HG02870 (cell line): ENCODE measurements at regions not wholly inside any gene's neighbourhood (a gene's known extent, or its start where the extent isn't known, plus 50 kb on each side); places are given as distances from the start of the nearest gene placed in this dataset.

Experiments
- ATAC-seq: cut with Tn5 transposase; IDR thresholded peaks from one replicate; pipeline ENCODE4 v1.9.1; 2021; ENCODE audit warnings: mild to moderate bottlenecking, moderate library complexity; ENCODE audit not compliant: unreplicated experiment

DNA sequence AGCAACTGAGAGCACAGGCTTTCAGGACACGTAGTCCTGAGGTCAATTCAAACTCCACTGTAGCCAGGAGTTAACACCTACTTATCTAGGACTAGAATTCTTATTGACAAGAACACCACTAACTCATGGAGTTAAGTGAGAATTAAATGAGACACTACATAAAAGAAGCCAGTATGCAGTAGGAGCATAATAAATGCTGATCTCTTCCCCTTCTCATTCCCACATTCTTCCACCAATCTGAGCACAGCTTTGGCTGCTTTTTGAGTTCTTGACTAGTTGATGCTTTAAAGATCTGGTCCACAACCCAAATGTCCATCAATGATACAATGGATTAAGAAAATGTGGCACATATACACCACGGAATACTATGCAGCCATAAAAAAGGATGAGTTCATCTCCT lies 55.2 kb downstream of the TTC32 start:
- ATAC-seq: no peak

DNA sequence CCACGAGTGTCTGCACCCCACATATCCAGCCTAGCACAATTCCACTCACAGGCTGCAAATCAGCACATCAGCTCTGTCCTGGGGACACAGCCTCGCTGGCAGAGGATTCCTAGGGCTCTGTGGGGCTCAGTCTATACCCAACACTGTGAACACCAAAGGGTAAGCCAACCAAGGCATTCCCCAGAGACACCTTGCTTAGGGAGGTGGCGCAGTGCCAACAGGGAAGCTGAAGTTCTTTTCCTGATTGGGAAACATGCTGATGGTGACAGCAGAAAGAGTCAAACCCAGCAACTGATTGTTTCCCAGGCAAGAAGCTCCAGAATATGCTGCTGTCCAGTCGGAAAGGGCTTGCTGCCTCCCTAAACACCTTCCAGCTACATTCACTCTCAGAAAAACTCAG lies 55.8 kb downstream of the TTC32 start:
- ATAC-seq: no peak

DNA sequence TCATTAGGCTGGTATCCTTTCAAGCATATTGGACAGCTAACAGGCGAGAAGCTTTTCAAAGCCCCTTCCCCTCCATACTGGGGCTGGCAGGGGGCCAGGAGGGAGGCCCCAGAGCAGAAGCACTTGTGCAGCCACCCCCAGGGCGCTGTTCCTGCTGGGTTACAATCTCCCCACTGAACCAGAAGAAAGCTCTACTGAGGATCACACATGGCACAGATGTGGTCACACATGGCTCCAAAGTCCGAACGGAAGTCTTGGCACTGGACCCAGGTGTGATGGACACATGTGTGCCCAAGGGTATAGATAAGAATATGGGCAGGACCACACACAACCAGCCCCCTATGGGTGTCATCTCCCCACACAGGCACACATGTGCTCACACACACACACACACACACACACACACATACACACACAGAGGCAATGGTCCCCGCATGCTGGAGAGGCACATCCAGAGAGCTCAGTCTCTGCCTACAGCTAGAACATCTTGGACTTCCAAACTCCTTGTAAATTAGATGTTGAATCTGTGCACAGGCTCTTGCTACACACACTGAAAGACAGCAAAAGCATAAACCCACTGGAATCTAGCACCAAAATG lies 56.4 kb downstream of the TTC32 start:
- ATAC-seq: no peak

DNA sequence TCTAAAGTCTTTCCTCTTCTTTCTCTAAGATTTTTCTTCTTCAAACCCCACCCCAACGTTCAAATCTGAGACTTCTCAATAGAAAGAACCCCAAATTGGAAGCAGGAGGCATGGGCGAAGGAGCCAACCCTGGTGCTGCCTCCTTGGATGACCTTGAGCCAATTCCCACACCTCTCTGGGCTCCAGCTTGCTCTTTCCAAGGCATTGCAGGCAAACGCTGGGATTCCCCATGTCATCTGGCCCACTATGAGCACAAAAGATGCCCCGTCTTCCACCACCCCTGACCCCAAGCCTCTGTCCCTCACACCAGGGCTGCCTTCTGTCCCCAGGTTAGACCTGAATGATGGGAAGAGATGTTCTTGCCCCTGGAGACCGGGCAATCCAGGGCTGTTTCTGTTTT lies 57.0 kb downstream of the TTC32 start:
- ATAC-seq: no peak

DNA sequence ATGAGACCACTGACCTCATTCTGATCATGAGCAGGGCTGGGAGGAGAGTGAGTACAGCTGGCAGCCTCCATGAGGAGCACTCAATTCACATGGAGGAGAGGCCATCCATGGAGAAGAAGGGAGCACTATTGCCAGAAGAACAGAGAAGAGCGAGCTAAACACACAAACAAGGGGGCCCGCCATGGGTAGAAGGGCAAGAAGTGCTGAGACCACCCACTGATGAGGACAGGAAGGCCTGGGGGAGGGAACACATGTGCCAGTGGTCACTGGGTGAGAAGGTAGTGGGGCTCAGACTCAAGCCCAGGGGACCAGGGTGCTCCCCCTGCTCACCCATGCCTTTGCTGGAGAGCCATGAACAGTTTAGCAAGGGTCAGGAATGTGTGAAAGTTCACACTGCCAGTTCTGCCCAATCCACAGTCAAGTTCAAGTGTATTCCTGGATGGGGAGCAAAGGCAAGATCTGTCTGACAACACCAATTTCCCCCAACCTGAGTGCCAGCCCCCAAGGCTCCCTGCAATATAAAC lies 57.7 kb downstream of the TTC32 start:
- no peak for ATAC-seq

DNA sequence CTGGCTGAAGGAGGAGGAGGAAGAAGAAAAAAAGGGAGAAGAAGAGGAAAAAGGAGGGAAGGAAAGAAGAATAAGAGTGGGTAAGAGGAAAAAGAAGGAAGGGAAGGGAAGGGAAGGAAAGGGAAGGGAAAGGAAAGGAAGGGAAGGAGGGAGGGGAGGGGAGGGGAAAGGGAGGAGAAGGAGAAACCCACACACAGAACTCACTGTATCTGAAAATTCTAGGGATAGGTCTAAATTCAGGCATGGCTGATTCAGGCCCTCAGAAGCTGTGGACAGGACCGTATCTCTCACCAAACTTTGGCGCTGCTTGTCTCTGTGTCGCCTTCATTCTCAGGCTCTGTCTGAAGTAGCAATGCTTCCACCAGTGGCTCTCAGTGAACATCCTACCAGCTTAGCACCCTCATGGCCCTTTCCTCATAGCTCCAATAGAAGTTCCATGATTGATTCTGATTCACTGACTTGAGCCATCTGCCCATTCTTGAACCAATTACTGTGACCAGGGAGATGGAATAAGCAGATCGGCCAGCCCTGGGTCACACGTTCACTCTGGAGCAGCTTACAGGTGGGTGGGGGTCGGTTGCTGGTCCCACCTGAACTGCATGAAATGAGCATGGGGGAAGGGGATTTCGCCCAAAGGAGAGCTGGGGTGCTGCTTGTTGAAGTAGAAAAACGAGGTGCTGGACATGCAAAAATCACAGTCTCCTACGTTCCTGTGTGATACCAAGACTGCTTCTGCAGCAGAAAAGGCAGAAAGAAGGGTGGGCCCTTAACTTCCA lies 59.7 kb downstream of the TTC32 start:
- no peak for ATAC-seq

DNA sequence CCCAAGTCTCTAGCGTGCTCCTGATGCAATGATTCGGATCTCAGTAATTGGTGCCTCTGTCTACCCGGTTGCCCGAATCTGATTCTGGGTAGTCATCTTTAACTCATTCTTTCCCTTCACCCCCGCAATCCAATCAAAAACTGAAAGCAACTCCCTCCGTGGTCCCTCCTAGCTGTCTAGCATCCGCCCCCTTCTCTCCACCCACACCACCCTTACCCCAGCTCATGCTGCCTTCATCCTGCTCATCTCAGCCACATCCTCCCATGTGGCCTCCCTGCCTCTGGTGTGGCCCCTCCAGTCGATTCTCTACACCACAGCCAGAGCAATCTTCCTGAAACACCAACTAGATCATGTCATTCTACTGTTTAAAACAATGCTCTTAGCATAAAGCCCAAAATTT lies 62.3 kb downstream of the TTC32 start:
- no peak for ATAC-seq

DNA sequence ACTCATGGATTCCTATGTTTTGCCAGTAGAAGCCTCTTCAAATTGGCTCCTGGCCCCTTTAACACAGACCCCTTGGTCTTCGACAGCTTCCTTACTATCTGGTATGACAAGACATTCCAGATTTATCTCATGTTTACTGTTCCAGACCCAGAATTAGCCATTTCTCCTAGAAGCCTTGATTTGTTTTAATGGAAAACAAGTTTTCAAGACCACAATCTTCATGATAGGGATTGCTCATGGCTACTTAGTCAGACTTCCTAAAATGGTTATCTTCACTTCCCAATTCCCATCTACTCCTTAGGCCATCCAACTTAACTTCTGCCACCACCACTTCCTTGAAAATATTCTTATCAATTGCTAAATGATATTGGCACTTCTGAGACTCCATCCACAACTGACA lies 63.2 kb downstream of the TTC32 start:
- no peak for ATAC-seq

DNA sequence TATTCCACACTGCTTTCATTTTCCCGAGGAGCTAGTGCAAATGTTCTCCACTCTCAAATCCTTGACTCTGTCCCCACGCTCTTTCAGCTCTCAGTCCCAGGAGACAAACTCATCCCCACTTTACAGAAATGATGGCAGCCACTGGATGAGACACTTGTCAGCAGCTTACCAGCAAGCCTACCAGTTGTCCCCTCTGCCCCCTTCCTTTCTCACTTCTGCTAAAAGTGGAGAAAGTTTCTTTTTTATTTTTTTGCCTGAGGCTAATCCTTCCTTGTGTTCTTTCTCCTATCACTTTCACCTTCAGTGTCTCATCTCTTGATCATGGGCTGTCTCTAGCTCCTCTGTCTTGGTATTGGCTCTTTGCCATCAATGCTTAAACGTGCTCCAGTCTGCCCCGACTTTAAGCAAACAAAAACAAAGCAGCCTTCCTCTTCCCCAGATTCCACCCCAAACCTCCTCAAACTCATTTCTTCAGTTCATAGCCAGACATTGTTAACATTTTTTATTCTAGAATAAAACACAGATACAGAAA lies 64.5 kb downstream of the TTC32 start:
- no peak for ATAC-seq

DNA sequence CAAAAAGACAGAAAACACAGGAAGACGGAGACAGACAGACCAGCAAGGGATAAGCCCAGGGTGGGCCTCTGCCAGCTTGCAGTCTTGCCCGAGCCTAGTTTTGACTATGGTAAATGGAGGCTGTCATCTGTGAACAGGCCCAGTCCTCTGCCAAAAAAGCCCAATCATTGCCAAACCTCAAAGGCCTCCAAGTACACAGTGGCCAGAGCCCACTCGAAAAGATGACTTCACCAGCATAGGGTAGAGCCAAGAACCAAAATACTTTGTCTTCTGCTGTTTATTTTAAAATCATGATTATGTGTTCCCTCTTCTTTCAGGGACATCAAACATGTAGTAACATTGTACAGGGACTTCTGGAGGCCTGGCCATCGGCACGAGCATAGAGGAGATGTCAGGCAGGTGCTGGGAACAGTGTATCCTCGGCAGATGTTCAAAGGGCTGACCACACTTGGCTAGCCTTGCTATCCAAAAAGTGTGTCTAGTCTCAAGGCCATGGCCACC lies 66.0 kb downstream of the TTC32 start:
- ATAC-seq: no peak

DNA sequence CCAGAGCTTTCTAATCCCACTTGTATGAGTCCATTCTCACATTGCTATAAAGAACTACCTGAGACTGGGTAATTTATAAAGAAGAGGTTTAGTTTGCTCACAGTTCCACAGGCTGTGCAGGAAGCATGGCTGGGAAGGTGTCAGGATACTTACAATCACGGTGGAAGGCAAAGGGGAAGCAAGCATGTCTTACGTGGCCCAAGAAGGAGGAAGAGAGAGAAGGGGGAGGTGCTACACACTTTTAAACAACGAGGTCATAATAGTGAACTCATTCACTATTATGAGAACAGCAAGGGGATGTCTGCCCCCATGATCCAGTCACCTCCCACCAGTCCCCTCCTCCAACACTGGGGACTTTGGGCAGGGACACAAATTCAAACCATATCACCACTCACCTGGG lies 67.8 kb downstream of the TTC32 start:
- no peak for ATAC-seq

DNA sequence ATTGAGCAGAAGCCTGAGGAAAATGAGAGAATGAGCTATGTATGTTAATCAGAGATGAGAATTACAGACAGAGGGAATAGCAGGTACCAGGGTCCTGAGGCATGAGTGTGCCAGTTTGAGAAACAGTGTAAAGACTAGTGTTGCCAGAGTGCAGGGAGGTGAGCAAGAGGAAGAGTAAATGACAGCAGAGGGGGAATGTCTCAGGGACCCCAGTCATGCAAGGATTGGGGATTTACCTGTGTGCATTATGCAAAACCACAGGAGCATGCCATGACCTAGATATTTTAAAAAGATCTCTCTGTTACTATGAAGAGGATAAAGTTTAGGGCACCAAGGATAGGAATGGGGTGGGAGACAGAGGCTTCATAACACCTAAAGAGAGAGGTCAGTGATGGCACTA lies 72.1 kb downstream of the TTC32 start:
- no peak for ATAC-seq

DNA sequence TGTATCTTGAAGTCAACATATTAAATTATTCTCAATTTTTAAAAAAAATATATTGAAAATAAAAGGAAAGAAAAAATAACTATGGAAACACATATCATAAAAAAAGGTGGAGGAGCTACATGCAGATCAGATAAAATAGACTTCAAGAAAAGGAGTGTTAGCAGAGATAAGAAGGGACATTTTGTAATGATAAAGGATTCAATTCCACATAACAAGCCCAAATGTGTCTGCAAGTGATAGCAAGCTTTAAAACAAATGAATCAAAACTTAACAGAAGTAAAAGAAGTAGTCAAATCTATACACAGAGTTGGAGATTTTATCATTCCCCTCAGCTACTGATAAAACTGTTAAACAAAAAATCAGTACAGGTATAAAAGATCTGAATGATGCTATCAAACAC lies 74.9 kb downstream of the TTC32 start:
- ATAC-seq: no peak

DNA sequence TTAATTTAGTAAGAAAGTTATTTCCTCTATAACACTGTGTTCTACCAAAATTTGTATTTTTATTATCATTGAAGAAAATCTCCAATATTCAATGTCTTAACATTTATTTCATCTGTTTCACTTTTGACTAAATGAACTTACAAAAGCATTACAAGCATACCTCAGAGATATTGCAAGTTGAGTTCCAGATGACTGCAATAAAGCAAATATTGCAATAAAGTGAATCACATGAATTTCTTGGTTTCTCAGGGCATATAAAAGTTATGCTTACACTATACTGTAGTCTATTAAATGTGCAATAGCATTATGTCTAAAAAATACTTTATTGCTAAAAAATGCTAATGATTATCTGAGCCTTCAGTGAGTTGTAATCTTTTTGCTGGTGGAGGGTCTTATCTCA lies 78.3 kb downstream of the TTC32 start:
- ATAC-seq: no peak

DNA sequence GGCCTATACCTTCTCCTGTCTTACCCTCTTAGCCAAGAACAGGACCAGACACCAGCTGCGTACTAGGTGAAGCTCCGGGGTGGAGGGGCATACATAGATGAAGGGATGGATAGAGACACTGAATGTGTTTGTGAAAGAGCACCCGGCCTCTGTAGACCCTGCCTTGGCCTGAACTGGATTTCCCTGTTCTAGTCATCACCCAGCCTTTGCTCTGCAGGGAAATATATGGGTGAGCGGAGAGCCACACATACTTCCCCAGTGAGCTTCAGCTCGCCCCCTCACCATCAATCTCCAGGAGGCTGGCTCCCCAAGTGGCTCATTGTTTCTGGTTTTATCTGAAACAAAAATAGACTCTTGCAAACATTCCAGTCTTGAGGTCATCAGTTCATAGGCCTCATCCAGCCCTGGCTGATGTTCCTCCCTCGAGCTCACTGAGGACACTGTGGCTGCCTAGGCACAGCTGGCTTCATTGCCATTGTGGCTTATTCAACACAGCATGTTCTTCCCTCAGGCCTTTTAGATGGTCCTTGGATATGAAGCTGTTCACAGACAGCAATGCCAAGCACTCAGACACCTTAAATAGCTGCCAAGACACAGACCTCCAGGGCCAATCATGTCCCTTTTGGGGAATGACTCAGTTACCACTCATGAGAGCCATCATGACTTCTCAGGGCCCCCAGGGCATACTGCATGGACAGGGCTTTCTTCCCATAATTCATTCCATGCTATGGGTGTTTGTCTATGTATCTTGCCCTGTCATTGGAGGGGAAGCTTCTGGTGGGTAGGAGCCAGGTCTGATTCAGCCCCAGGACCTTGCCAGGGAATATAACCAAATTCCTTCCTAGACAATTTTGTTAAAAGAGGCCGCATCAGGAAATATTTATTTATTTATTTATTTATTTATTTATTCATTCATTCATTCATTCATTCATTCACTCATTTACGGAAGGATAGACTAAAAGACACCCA lies 82.4 kb downstream of the TTC32 start:
- no peak for ATAC-seq

DNA sequence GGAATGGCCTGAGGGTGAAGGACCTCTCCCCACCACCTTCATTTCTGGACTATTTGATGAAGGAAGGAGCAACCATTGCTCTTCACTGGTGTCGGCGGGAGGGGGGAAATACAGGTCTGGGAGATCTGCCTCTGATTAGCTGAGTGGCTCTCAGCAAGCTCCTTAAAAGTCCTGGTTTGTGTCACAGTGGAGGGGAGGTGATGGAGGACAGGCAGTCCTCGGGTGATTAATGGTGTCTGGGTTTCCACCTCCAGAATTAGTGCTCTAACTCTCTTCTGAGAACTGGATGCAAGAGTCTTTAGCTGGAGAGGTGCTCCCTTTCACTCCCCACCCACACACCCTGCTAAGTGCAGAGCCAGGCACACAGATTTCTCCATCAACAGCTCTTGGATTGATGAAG lies 83.2 kb downstream of the TTC32 start:
- ATAC-seq: no peak

DNA sequence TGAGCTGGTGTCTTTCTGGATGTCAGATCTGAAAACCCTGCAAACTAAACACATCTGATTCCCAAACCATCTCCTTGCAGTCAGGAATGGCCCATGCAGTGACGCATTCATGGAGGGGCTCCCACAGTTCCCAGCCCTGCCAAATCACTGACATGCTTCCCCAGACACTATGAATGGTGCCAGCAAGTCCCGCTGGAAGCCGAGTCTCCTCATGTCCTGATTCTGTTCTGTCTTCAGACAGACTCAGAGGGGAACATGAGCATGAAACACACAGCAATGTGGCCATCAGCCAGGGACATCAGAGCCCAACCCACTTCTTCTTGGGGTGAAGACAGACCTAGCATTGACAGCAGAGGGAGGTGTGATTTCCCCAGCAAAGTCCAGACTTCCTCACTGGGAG lies 83.7 kb downstream of the TTC32 start:
- ATAC-seq: no peak

DNA sequence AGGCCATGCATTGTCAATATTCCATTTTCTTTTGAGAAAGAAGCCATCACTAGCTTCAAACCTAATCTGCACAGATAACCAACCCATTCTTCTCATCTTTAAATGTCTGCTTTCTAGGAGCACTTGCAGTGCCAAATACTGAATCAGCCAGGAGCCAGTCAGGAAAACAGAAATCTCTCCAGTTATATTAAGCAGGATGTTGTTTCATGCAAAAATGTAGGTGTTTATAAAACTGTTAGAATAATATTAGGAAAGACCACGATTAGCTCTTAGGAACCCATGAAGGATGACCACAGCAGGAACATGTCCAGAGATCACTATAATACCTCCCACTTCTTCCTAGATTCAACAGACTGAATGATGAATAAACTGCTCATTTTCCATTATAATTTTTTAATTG lies 86.0 kb downstream of the TTC32 start:
- ATAC-seq: no peak

DNA sequence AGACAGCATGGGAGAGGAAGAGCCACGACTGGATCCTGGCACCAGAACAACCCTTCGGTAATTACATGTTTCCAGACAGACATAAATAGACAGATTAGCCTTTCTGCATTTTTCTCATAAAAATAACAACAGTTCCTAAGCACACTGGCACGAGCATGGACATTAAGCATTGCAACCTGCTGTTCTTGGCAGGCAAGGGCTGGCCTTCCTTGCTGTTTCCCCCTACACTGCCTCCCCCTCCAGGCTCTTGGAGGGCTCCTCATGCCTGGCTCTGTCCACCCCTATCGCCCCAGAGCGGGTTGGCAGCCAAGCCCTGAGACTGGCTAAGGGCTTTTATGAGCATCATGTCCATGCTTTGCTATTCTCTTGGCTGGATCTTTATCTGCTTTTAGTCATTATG lies 89.6 kb downstream of the TTC32 start:
- no peak for ATAC-seq

DNA sequence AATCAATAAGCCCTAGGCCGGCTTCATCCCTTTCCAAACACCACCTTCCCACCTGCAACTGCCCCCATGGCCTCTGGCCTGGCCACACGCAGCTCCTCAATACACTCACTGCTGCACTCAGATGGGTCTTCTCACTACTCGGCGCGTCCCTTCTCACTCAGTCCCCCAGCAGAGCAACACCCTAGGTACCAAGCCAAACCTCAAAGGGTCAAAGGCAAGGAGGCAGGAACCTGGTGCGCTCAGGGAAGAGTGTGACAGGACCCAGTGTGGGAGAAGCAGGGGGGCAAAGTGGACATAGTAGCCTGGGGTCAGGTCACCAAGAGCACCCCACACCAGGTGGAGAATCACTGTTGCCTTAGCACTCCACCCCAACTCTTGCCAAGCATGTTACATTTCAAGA lies 90.6 kb downstream of the TTC32 start:
- no peak for ATAC-seq

DNA sequence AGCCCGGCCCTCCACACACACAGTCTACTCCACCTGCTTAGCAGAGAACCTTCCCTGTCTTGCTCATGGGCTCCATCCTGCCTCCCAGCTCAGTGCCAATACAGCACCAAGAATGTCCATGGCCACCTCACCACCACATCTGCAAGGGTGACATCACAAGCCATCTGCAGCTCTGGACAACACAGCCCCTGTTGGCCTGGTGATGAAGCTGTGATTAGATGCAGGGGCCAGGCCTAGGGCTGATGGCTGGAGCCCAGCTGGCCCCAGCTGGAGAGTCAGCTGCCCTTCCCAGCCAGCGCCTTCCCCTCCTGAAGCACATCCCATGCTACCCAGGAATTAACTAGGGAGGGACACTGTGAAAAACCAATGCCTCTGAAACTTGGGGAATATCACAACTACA lies 91.1 kb downstream of the TTC32 start:
- no peak for ATAC-seq
